Thyroid gland (tissue), 4 donors: ENCODE measurements at regions not wholly inside any gene's neighbourhood (a gene's known extent, or its start where the extent isn't known, plus 50 kb on each side); places are given as distances from the start of the nearest gene placed in this dataset. TPM values are rescaled to one million over a fixed set of nuclear protein-coding genes. Genes with fewer than 3 reads are reported as not detected.
A peak's percentile ranks its signal among the peaks of the same experiment; 100 is the strongest.

ENCODE experiments used
- DNase-seq, 2 donors: peaks; one replicate each; pipeline ENCODE4 v3.0.0-alpha.2; 2019
- H3K27ac ChIP-seq, 3 donors: fragments of 200-600 bp; sonication (generic); 1 replicate in 2 of 3; 2 replicates in 1 of 3; pipeline ENCODE4 v1.5.1; 2016 to 2019; ENCODE audit warnings: mild to moderate bottlenecking in 1 of 3, moderate library complexity in 1 of 3
- H3K27me3 ChIP-seq: fragments of 200-600 bp; sonication (generic); one replicate; pipeline ENCODE4 v1.5.1; 2019
- H3K36me3 ChIP-seq, 2 donors: fragments of 200-600 bp; sonication (generic); one replicate each; pipeline ENCODE4 v1.5.1; 2016 to 2019
- H3K4me1 ChIP-seq, 2 donors: fragments of 200-600 bp; sonication (generic); one replicate each; pipeline ENCODE4 v1.5.1; 2017 to 2019
- H3K4me3 ChIP-seq, 3 donors: fragments of 200-600 bp; sonication (generic); replicated peaks in 1 of 3; 1 replicate in 2 of 3; 2 replicates in 1 of 3; pipeline ENCODE4 v1.5.1; 2016; ENCODE audit warnings: mild to moderate bottlenecking in 1 of 3
- H3K9me3 ChIP-seq: fragments of 200-600 bp; sonication (generic); one replicate; pipeline ENCODE4 v1.5.1; 2017
- POLR2A ChIP-seq, 2 donors: fragments of 450-650 bp; IDR thresholded peaks; one replicate each; pipeline ENCODE4 v1.6.1; 2017; ENCODE audit warnings: antibody characterized with exemption in 2 of 2, mild to moderate bottlenecking in 2 of 2, moderate library complexity in 1 of 2
- WGBS, 2 donors: methylation state at CpG; one replicate each; pipeline ENCODE4 v1.1.5; 2017; 5-methylcytosine and 5-hydroxymethylcytosine counted together
- intact Hi-C: fragments of 100-400 bp; cut with DNase I; formaldehyde crosslinking; loops from one replicate; pipeline ENCODE4 v1.15.1; 2023
- small RNA-seq: library from RNA; depleted of rRNA; stranded (forward); fragments of <200 nt; gene quantifications from one replicate; pipeline ENCODE3, GENCODE V24; 2016
- TF ChIP-seq, protein P1 (sequence below), 6 experiments: fragments of 200-600 bp in 3 of 6; fragments of 450-650 bp in 3 of 6; sonication (generic) in 3 of 6; IDR thresholded peaks; one replicate each; pipeline ENCODE4 v1.5.1; 2016 to 2019; ENCODE audit warnings: antibody characterized with exemption in 6 of 6, mild to moderate bottlenecking in 2 of 6, inconsistent platforms in 1 of 6, moderate library complexity in 1 of 6

DNA sequence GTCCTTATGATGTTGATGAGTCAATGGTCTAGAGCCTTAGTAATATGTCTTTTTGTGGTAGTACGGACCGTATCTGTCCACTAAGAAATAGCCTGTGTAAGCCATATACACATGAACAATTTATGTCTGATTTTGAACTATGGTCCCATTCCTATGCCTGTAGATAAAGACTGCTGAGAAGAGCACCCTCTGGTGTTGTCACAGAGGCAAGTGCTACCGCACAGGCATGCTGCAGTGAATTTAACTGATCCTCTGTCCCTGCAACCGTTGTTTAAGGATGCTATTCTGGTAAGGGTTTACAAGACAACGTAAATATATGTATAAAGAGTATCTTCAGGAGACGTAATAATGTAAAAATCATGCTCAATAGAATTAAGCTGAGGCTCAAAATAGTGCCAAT, 170.7 kb downstream of the UBE3A start:
- H3K27me3 ChIP-seq = no peaks in the 10 kb centered on the region
- no peaks in the 10 kb centered on the region for H3K9me3 ChIP-seq
- TF ChIP-seq POLR2A (IDR thresholded peaks at IDR 0.05) = no peak
- TF ChIP-seq, protein P1, sequence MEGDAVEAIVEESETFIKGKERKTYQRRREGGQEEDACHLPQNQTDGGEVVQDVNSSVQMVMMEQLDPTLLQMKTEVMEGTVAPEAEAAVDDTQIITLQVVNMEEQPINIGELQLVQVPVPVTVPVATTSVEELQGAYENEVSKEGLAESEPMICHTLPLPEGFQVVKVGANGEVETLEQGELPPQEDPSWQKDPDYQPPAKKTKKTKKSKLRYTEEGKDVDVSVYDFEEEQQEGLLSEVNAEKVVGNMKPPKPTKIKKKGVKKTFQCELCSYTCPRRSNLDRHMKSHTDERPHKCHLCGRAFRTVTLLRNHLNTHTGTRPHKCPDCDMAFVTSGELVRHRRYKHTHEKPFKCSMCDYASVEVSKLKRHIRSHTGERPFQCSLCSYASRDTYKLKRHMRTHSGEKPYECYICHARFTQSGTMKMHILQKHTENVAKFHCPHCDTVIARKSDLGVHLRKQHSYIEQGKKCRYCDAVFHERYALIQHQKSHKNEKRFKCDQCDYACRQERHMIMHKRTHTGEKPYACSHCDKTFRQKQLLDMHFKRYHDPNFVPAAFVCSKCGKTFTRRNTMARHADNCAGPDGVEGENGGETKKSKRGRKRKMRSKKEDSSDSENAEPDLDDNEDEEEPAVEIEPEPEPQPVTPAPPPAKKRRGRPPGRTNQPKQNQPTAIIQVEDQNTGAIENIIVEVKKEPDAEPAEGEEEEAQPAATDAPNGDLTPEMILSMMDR (IDR thresholded peaks at IDR 0.05) = no peak
- no peak overlapping the region for H3K4me3 ChIP-seq
- 43 to 44% methylated on average over 6 of the region's 6 CpGs for WGBS, 2 donors
- intact Hi-C loops = no loop called here
- DNase-seq = no peak
- no peaks in the 10 kb centered on the region for H3K36me3 ChIP-seq
- no peaks in the 10 kb centered on the region for H3K4me1 ChIP-seq
- H3K27ac ChIP-seq = no peak overlapping the region

Small RNA genes in the stretch of these regions (small RNA-seq; reads per million reads assigned to genes)
- not detected for gene RF00105
- 411 reads per million, percentile 98 among the genes with 10 or more reads in this experiment for gene SNORD115-1
- 425 reads per million, percentile 98 among the genes with 10 or more reads in this experiment for gene SNORD115-10
- gene SNORD115-11 = not detected
- gene SNORD115-12 = not detected
- 60.1 reads per million, percentile 96 among the genes with 10 or more reads in this experiment for gene SNORD115-14
- gene SNORD115-15 = 282 reads per million, percentile 98 among the genes with 10 or more reads in this experiment
- gene SNORD115-16 = 83.9 reads per million, percentile 96 among the genes with 10 or more reads in this experiment
- gene SNORD115-17 = not detected
- not detected for gene SNORD115-18
- gene SNORD115-19 = not detected
- gene SNORD115-2 = 59.9 reads per million, percentile 96 among the genes with 10 or more reads in this experiment
- gene SNORD115-20 = 72.4 reads per million, percentile 96 among the genes with 10 or more reads in this experiment
- 60.7 reads per million, percentile 96 among the genes with 10 or more reads in this experiment for gene SNORD115-21
- gene SNORD115-22 = not detected
- 157 reads per million, percentile 97 among the genes with 10 or more reads in this experiment for gene SNORD115-23
- not detected for gene SNORD115-24
- gene SNORD115-25 = 0.28 reads per million
- not detected for gene SNORD115-27
- not detected for gene SNORD115-28
- gene SNORD115-29 = not detected
- gene SNORD115-3 = 2.9 reads per million, percentile 72 among the genes with 10 or more reads in this experiment
- gene SNORD115-30 = 45.7 reads per million, percentile 95 among the genes with 10 or more reads in this experiment
- 5.6 reads per million, percentile 87 among the genes with 10 or more reads in this experiment for gene SNORD115-31
- gene SNORD115-32 = 525 reads per million, percentile 98 among the genes with 10 or more reads in this experiment
- gene SNORD115-33 = 91.3 reads per million, percentile 96 among the genes with 10 or more reads in this experiment
- 55.3 reads per million, percentile 96 among the genes with 10 or more reads in this experiment for gene SNORD115-34
- gene SNORD115-35 = 3.2 reads per million, percentile 75 among the genes with 10 or more reads in this experiment
- gene SNORD115-36 = not detected
- gene SNORD115-37 = 3.6 reads per million, percentile 78 among the genes with 10 or more reads in this experiment
- gene SNORD115-38 = 112 reads per million, percentile 97 among the genes with 10 or more reads in this experiment
- gene SNORD115-39 = 7.8 reads per million, percentile 91 among the genes with 10 or more reads in this experiment
- 16.6 reads per million, percentile 94 among the genes with 10 or more reads in this experiment for gene SNORD115-4
- gene SNORD115-40 = 352 reads per million, percentile 98 among the genes with 10 or more reads in this experiment
- 280 reads per million, percentile 98 among the genes with 10 or more reads in this experiment for gene SNORD115-41
- 196 reads per million, percentile 97 among the genes with 10 or more reads in this experiment for gene SNORD115-42
- gene SNORD115-43 = not detected
- 118 reads per million, percentile 97 among the genes with 10 or more reads in this experiment for gene SNORD115-44
- not detected for gene SNORD115-45
- gene SNORD115-46 = not detected
- not detected for gene SNORD115-47
- gene SNORD115-5 = 275 reads per million, percentile 98 among the genes with 10 or more reads in this experiment
- gene SNORD115-6 = 7.2 reads per million, percentile 90 among the genes with 10 or more reads in this experiment
- gene SNORD115-7 = not detected
- 17.2 reads per million, percentile 94 among the genes with 10 or more reads in this experiment for gene SNORD115-8
- not detected for gene SNORD115-9
- gene SNORD116-1 = 2,920 reads per million, percentile 99 among the genes with 10 or more reads in this experiment
- 8.9 reads per million, percentile 92 among the genes with 10 or more reads in this experiment for gene SNORD116-10
- 4.2 reads per million, percentile 82 among the genes with 10 or more reads in this experiment for gene SNORD116-11
- 48.4 reads per million, percentile 95 among the genes with 10 or more reads in this experiment for gene SNORD116-12
- 345 reads per million, percentile 98 among the genes with 10 or more reads in this experiment for gene SNORD116-13
- 19,629 reads per million, percentile 100 among the genes with 10 or more reads in this experiment for gene SNORD116-14
- gene SNORD116-15 = 279 reads per million, percentile 98 among the genes with 10 or more reads in this experiment
- 13,926 reads per million, percentile 100 among the genes with 10 or more reads in this experiment for gene SNORD116-16
- gene SNORD116-17 = 0.47 reads per million
- 23.1 reads per million, percentile 94 among the genes with 10 or more reads in this experiment for gene SNORD116-18
- not detected for gene SNORD116-19
- 1,225 reads per million, percentile 99 among the genes with 10 or more reads in this experiment for gene SNORD116-2
- gene SNORD116-22 = not detected
- gene SNORD116-23 = 461 reads per million, percentile 98 among the genes with 10 or more reads in this experiment
- 13,563 reads per million, percentile 100 among the genes with 10 or more reads in this experiment for gene SNORD116-24
- gene SNORD116-25 = 5,191 reads per million, percentile 99 among the genes with 10 or more reads in this experiment
- 28,978 reads per million, percentile 100 among the genes with 10 or more reads in this experiment for gene SNORD116-29
- not detected for gene SNORD116-3
- 2.2 reads per million, percentile 61 among the genes with 10 or more reads in this experiment for gene SNORD116-30
- not detected for gene SNORD116-5
- 768 reads per million, percentile 98 among the genes with 10 or more reads in this experiment for gene SNORD116-6
- not detected for gene SNORD116-7
- gene SNORD116-8 = 2,139 reads per million, percentile 99 among the genes with 10 or more reads in this experiment
- not detected for gene SNORD116-9
